Epithelial cell of proximal tubule (primary cell): ENCODE measurements at regions not wholly inside any gene's neighbourhood (a gene's known extent, or its start where the extent isn't known, plus 50 kb on each side); places are given as distances from the start of the nearest gene placed in this dataset.

Source experiments
- DNase-seq: peaks from one replicate; pipeline ENCODE4 v3.0.0-alpha.2; 2011; ENCODE audit warnings: low read depth
- H3K4me3 ChIP-seq: 2 replicates; pipeline ENCODE4 v1.5.1; 2011; ENCODE audit warnings: low read depth, mild to moderate bottlenecking, low read length
- CTCF ChIP-seq: conservative IDR thresholded peaks from 2 replicates; pipeline ENCODE4 v1.5.1; 2012; ENCODE audit warnings: low read depth, mild to moderate bottlenecking, low read length

- H3K4me3 ChIP-seq = no peak overlapping the region
- TF ChIP-seq CTCF = no peak
- DNase-seq = no peak
Measured at GRCh38 chr20:48571949-48572847, 255.6 kb downstream of the PREX1 start.

- no peak for TF ChIP-seq CTCF
- H3K4me3 ChIP-seq = no peak overlapping the region
- no peak for DNase-seq
Measured at GRCh38 chr20:48569679-48570078, 258.1 kb downstream of the PREX1 start.

GRCh38 chr20:48568520-48568919 lies 259.3 kb downstream of the PREX1 start:
- H3K4me3 ChIP-seq = no peak overlapping the region
- DNase-seq = no peak
- TF ChIP-seq CTCF = no peak

- DNase-seq = no peak
- no peak overlapping the region for H3K4me3 ChIP-seq
- no peak for TF ChIP-seq CTCF
Measured at GRCh38 chr20:48567145-48567544, 260.7 kb downstream of the PREX1 start.

GRCh38 chr20:48564982-48565539 lies 262.7 kb downstream of the PREX1 start:
- H3K4me3 ChIP-seq = no peak overlapping the region
- DNase-seq = no peak
- TF ChIP-seq CTCF = no peak

- no peak for DNase-seq
- no peak for TF ChIP-seq CTCF
- no peak overlapping the region for H3K4me3 ChIP-seq
Measured at GRCh38 chr20:48563191-48563870, 264.5 kb downstream of the PREX1 start.
